WTC11 (cell line): ENCODE measurements at regions not wholly inside any gene's neighbourhood (a gene's known extent, or its start where the extent isn't known, plus 50 kb on each side); places are given as distances from the start of the nearest gene placed in this dataset.

Experiments used
- ATAC-seq: fragments of 200-7000 bp; cut with Tn5 transposase; 2 replicates; pipeline ENCODE4 v1.10.0; 2021; ENCODE audit warnings: mild to moderate bottlenecking, moderate library complexity
- CTCF ChIA-PET: fragments of 300-600 bp; sonication (Branson Sonifier 250); formaldehyde crosslinking; loops from one replicate; lab custom pipeline; 2021; ENCODE audit warnings: antibody characterized with exemption; lab: Charles Lee
- POLR2A ChIA-PET: fragments of 350-600 bp; sonication (Branson Sonifier 250); formaldehyde crosslinking; loops from one replicate; lab custom pipeline; 2021; ENCODE audit warnings: antibody characterized with exemption; lab: Charles Lee
- DNase-seq: peaks from one replicate; pipeline ENCODE4 v3.0.0; 2021; ENCODE audit warnings: low spot score
- H3K27ac Mint-ChIP-seq: 2 replicates; pipeline ENCODE4 v1.8.0; 2021; ENCODE audit warnings: mixed read lengths
- H3K27me3 Mint-ChIP-seq: 2 replicates; pipeline ENCODE4 v1.8.0; 2021; ENCODE audit warnings: low read depth, mild to moderate bottlenecking, moderate library complexity, mixed read lengths
- H3K36me3 Mint-ChIP-seq: 2 replicates; pipeline ENCODE4 v1.8.0; 2021; ENCODE audit warnings: mixed read lengths
- H3K4me1 Mint-ChIP-seq: 2 replicates; pipeline ENCODE4 v1.8.0; 2022; ENCODE audit warnings: mixed read lengths
- H3K4me3 Mint-ChIP-seq: 2 replicates; pipeline ENCODE4 v1.8.0; 2021; ENCODE audit warnings: mild to moderate bottlenecking, moderate library complexity, mixed read lengths
- H3K9me3 Mint-ChIP-seq: 2 replicates; pipeline ENCODE4 v1.8.0; 2021; ENCODE audit warnings: mixed read lengths
- ATF1 ChIP-seq: sonication (generic); formaldehyde crosslinking; IDR thresholded peaks from 2 replicates; pipeline ENCODE4 v1.8.1; 2023; ENCODE audit warnings: mild to moderate bottlenecking, moderate library complexity, missing genetic modification reagents
- CBFB ChIP-seq: sonication (generic); formaldehyde crosslinking; IDR thresholded peaks from 2 replicates; pipeline ENCODE4 v1.8.1; 2022; ENCODE audit warnings: mild to moderate bottlenecking, low read depth, missing genetic modification reagents
- CREM ChIP-seq: sonication (generic); formaldehyde crosslinking; IDR thresholded peaks from 2 replicates; pipeline ENCODE4 v1.8.1; 2022; ENCODE audit warnings: mild to moderate bottlenecking, missing genetic modification reagents, moderate library complexity
- ELF4 ChIP-seq: sonication (generic); formaldehyde crosslinking; IDR thresholded peaks from 2 replicates; pipeline ENCODE4 v1.8.1; 2022; ENCODE audit warnings: low read depth, mild to moderate bottlenecking, moderate library complexity, missing genetic modification reagents
- FOXJ3 ChIP-seq: sonication (generic); formaldehyde crosslinking; IDR thresholded peaks from 2 replicates; pipeline ENCODE4 v1.9.0; 2021; ENCODE audit warnings: missing genetic modification reagents, mild to moderate bottlenecking, borderline replicate concordance
- GABPB1 ChIP-seq: sonication (generic); formaldehyde crosslinking; IDR thresholded peaks from 2 replicates; pipeline ENCODE4 v1.8.1; 2023; ENCODE audit warnings: mild to moderate bottlenecking, missing genetic modification reagents
- JAZF1 ChIP-seq: fragments of 250-450 bp; sonication (Bioruptor Pico); IDR thresholded peaks from 2 replicates; pipeline ENCODE4 v1.9.0; 2021; ENCODE audit warnings: moderate library complexity, mild to moderate bottlenecking, inconsistent platforms
- JUN ChIP-seq: sonication (generic); formaldehyde crosslinking; IDR thresholded peaks from 2 replicates; pipeline ENCODE4 v1.8.0; 2023; ENCODE audit warnings: mild to moderate bottlenecking, missing genetic modification reagents
- NFATC4 ChIP-seq: fragments of 250-450 bp; sonication (Bioruptor Pico); IDR thresholded peaks from 2 replicates; pipeline ENCODE4 v1.9.0; 2021; ENCODE audit warnings: mild to moderate bottlenecking
- NR3C1 ChIP-seq: sonication (generic); formaldehyde crosslinking; conservative IDR thresholded peaks from 2 replicates; pipeline ENCODE4 v1.8.1; 2023; ENCODE audit warnings: low read depth, mild to moderate bottlenecking, missing genetic modification reagents
- OVOL2 ChIP-seq: fragments of 250-450 bp; sonication (Bioruptor Pico); IDR thresholded peaks from 2 replicates; pipeline ENCODE4 v1.9.0; 2021; ENCODE audit warnings: mild to moderate bottlenecking, borderline replicate concordance
- TCF7 ChIP-seq: sonication (generic); formaldehyde crosslinking; IDR thresholded peaks from 2 replicates; pipeline ENCODE4 v1.8.0; 2022; ENCODE audit warnings: mild to moderate bottlenecking, low read depth, missing genetic modification reagents, moderate library complexity
- ZBTB21 ChIP-seq: sonication (generic); formaldehyde crosslinking; IDR thresholded peaks from 2 replicates; pipeline ENCODE4 v1.8.1; 2023; ENCODE audit warnings: mild to moderate bottlenecking, missing genetic modification reagents, borderline replicate concordance
- ZNF423 ChIP-seq: fragments of 250-450 bp; sonication (Bioruptor Pico); IDR thresholded peaks from 2 replicates; pipeline ENCODE4 v2.1.2; 2022; ENCODE audit warnings: mild to moderate bottlenecking, moderate library complexity
- ZNF671 ChIP-seq: fragments of 250-450 bp; sonication (Bioruptor Pico); IDR thresholded peaks from 2 replicates; pipeline ENCODE4 v1.8.0; 2021; ENCODE audit warnings: mild to moderate bottlenecking
- TF ChIP-seq, protein P1 (sequence below): fragments of 250-450 bp; sonication (Bioruptor Pico); conservative IDR thresholded peaks from 2 replicates; pipeline ENCODE4 v1.9.0; 2021; ENCODE audit warnings: mild to moderate bottlenecking
- TF ChIP-seq, protein P2 (sequence below): sonication (generic); formaldehyde crosslinking; IDR thresholded peaks from 2 replicates; pipeline ENCODE4 v1.8.1; 2022; ENCODE audit warnings: low read depth, missing genetic modification reagents, borderline replicate concordance
- TF ChIP-seq, protein P3 (sequence below): sonication (generic); formaldehyde crosslinking; IDR thresholded peaks from 2 replicates; pipeline ENCODE4 v1.8.1; 2022; ENCODE audit warnings: mild to moderate bottlenecking, missing genetic modification reagents, moderate library complexity, borderline replicate concordance
- TF ChIP-seq, protein P4 (sequence below): sonication (generic); formaldehyde crosslinking; IDR thresholded peaks from 2 replicates; pipeline ENCODE4 v1.8.1; 2023; ENCODE audit warnings: mild to moderate bottlenecking, missing genetic modification reagents, moderate library complexity
- TF ChIP-seq, protein P5 (sequence below): sonication (generic); formaldehyde crosslinking; IDR thresholded peaks from 2 replicates; pipeline ENCODE4 v1.8.1; 2022; ENCODE audit warnings: missing genetic modification reagents, borderline replicate concordance
- TF ChIP-seq, protein P6 (sequence below): fragments of 200-600 bp; IDR thresholded peaks from 2 replicates; pipeline ENCODE4 v1.8.0; 2022; ENCODE audit warnings: antibody characterized with exemption
- TF ChIP-seq, protein P7 (sequence below): sonication (generic); formaldehyde crosslinking; IDR thresholded peaks from 2 replicates; pipeline ENCODE4 v1.8.0; 2022; ENCODE audit warnings: mild to moderate bottlenecking, missing genetic modification reagents
- TF ChIP-seq, protein P8 (sequence below): sonication (generic); formaldehyde crosslinking; IDR thresholded peaks from 2 replicates; pipeline ENCODE4 v1.8.0; 2022; ENCODE audit warnings: mild to moderate bottlenecking, missing genetic modification reagents

DNA sequence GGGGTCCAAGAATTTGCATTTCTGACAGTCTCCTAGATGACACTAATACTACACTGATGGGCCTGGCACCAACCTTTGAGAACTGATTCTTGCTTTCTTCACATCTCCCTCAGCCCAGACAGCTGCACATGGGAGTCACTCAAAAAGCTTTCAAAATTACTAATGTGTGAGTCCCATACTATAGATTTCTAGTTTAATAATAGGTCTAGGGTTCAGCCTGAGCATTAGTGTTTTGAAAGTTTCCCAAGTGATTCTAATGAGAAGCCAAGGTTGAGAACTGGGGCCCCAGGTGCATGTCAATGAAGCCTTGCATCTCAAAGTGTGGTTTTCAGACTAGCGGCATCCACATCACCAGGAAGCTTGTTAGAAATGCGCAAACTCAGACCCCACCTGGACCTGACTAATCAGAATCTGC is 159.9 kb upstream of the CMC1 start:
- Mint-ChIP-seq H3K4me1 (peaks cover 62% of the 10 kb centered on the region), H3K4me3 (peak overlapping the region; percentile 13), H3K27me3 (peaks cover 11% of the 10 kb centered on the region), H3K36me3 (no peaks in the 10 kb centered on the region), H3K9me3 (no peaks in the 10 kb centered on the region; the same call in 1 of the 2 replicates), H3K27ac (no peak overlapping the region; the same call in 1 of the 2 replicates)
- TF ChIP-seq, protein P1, sequence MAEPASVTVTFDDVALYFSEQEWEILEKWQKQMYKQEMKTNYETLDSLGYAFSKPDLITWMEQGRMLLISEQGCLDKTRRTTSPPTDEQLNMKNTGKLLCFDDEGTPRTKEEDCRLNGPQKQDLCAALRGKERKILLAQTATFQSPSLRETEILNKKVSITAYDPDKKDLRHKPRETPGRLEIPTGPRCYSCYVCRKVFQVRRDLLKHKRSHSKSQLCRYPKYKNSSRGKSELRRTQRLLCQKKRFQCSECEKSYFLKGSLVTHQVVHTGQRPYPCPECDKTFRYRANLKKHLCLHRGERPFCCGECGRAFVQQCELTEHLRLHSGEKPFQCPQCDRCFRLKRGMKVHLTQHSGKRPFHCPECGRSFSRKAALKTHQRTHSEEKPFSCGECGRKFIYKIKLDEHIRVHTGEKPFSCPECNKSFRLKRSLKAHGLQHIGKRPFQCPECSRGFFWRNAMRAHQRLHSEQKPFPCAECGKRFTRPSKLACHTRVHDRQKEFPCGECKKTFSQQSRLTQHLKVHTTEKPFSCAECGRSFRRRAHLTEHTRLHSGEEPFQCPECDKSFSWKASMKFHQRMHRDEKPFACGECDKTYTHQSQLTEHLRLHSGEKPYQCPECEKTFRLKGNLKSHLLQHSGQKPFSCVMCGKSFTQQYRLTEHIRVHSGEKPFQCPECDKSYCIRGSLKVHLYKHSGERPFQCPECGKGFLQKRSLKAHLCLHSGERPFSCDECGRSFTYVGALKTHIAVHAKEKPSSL (CRISPR knock-in tag), result no peak
- TF ChIP-seq ATF1 (CRISPR knock-in tag), result no peak
- TF ChIP-seq, protein P2, sequence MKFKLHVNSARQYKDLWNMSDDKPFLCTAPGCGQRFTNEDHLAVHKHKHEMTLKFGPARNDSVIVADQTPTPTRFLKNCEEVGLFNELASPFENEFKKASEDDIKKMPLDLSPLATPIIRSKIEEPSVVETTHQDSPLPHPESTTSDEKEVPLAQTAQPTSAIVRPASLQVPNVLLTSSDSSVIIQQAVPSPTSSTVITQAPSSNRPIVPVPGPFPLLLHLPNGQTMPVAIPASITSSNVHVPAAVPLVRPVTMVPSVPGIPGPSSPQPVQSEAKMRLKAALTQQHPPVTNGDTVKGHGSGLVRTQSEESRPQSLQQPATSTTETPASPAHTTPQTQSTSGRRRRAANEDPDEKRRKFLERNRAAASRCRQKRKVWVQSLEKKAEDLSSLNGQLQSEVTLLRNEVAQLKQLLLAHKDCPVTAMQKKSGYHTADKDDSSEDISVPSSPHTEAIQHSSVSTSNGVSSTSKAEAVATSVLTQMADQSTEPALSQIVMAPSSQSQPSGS (CRISPR knock-in tag), result no peak
- TF ChIP-seq, protein P3, sequence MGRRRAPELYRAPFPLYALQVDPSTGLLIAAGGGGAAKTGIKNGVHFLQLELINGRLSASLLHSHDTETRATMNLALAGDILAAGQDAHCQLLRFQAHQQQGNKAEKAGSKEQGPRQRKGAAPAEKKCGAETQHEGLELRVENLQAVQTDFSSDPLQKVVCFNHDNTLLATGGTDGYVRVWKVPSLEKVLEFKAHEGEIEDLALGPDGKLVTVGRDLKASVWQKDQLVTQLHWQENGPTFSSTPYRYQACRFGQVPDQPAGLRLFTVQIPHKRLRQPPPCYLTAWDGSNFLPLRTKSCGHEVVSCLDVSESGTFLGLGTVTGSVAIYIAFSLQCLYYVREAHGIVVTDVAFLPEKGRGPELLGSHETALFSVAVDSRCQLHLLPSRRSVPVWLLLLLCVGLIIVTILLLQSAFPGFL (CRISPR knock-in tag), result no peak
- no peak for TF ChIP-seq CBFB (CRISPR knock-in tag)
- TF ChIP-seq OVOL2 (CRISPR knock-in tag), result no peak
- no peak for TF ChIP-seq ZBTB21
- no peak for TF ChIP-seq GABPB1 (CRISPR knock-in tag)
- TF ChIP-seq ELF4, result no peak
- TF ChIP-seq FOXJ3 (CRISPR knock-in tag), result no peak
- TF ChIP-seq, protein P4, sequence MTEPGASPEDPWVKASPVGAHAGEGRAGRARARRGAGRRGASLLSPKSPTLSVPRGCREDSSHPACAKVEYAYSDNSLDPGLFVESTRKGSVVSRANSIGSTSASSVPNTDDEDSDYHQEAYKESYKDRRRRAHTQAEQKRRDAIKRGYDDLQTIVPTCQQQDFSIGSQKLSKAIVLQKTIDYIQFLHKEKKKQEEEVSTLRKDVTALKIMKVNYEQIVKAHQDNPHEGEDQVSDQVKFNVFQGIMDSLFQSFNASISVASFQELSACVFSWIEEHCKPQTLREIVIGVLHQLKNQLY (CRISPR knock-in tag), result no peak
- no peak for TF ChIP-seq JUN (CRISPR knock-in tag)
- TF ChIP-seq, protein P5, sequence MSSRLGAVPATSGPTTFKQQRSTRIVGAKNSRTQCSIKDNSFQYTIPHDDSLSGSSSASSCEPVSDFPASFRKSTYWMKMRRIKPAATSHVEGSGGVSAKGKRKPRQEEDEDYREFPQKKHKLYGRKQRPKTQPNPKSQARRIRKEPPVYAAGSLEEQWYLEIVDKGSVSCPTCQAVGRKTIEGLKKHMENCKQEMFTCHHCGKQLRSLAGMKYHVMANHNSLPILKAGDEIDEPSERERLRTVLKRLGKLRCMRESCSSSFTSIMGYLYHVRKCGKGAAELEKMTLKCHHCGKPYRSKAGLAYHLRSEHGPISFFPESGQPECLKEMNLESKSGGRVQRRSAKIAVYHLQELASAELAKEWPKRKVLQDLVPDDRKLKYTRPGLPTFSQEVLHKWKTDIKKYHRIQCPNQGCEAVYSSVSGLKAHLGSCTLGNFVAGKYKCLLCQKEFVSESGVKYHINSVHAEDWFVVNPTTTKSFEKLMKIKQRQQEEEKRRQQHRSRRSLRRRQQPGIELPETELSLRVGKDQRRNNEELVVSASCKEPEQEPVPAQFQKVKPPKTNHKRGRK, result no peak
- ChIA-PET CTCF (interaction anchor here (1.1 kb wide), 1 partner anchor 31 kb away, joined by 4 read pairs; no protein-coding TSS in a partner anchor), POLR2A (no interaction called here)
- DNase-seq, result peak; percentile 15
- peak; percentile 62 for ATAC-seq

DNA sequence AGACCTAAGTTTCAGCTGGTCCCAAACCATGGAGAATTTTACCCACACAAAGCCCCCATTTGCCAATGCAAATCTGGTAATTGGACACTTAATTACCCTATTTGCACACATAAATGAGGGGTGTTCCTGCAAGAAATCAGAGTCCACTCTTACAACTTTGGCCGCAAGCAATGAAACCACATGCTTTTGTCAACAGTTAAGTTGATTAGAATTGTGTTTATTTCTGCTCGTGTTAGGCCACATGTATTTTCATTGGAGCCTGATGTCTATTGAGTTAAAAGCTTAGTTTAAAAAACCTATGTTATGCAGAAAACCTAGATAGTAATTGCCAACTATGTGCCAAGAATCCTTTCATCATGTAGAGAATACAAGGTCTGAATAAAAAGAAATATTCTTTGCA is 153.8 kb upstream of the CMC1 start:
- Mint-ChIP-seq H3K36me3 (peaks cover 9% of the 10 kb centered on the region), H3K27ac (no peak overlapping the region), H3K4me1 (peaks cover 12% of the 10 kb centered on the region), H3K4me3 (no peak overlapping the region), H3K9me3 (peaks cover 14% of the 10 kb centered on the region), H3K27me3 (no peaks in the 10 kb centered on the region)
- TF ChIP-seq ZNF671 (CRISPR knock-in tag) (no peak), NR3C1 (CRISPR knock-in tag) (no peak), ZNF423 (CRISPR knock-in tag) (no peak), FOXJ3 (CRISPR knock-in tag) (no peak), TCF7 (no peak), NFATC4 (CRISPR knock-in tag) (no peak), CREM (CRISPR knock-in tag) (no peak), JAZF1 (CRISPR knock-in tag) (no peak)
- TF ChIP-seq, protein P6, sequence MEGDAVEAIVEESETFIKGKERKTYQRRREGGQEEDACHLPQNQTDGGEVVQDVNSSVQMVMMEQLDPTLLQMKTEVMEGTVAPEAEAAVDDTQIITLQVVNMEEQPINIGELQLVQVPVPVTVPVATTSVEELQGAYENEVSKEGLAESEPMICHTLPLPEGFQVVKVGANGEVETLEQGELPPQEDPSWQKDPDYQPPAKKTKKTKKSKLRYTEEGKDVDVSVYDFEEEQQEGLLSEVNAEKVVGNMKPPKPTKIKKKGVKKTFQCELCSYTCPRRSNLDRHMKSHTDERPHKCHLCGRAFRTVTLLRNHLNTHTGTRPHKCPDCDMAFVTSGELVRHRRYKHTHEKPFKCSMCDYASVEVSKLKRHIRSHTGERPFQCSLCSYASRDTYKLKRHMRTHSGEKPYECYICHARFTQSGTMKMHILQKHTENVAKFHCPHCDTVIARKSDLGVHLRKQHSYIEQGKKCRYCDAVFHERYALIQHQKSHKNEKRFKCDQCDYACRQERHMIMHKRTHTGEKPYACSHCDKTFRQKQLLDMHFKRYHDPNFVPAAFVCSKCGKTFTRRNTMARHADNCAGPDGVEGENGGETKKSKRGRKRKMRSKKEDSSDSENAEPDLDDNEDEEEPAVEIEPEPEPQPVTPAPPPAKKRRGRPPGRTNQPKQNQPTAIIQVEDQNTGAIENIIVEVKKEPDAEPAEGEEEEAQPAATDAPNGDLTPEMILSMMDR, result no peak
- TF ChIP-seq, protein P7, sequence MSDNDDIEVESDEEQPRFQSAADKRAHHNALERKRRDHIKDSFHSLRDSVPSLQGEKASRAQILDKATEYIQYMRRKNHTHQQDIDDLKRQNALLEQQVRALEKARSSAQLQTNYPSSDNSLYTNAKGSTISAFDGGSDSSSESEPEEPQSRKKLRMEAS, result no peak
- TF ChIP-seq, protein P8, sequence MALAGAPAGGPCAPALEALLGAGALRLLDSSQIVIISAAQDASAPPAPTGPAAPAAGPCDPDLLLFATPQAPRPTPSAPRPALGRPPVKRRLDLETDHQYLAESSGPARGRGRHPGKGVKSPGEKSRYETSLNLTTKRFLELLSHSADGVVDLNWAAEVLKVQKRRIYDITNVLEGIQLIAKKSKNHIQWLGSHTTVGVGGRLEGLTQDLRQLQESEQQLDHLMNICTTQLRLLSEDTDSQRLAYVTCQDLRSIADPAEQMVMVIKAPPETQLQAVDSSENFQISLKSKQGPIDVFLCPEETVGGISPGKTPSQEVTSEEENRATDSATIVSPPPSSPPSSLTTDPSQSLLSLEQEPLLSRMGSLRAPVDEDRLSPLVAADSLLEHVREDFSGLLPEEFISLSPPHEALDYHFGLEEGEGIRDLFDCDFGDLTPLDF (CRISPR knock-in tag), result no peak
- no peak for DNase-seq
- no peak for ATAC-seq
- ChIA-PET CTCF (no interaction called here), POLR2A (no interaction called here)
